B cell (primary cell): ENCODE measurements at regions not wholly inside any gene's neighbourhood (a gene's known extent, or its start where the extent isn't known, plus 50 kb on each side); places are given as distances from the start of the nearest gene placed in this dataset.

Experiments
- ATAC-seq: fragments of 200-7000 bp; cut with Tn5 transposase; one replicate; pipeline ENCODE4 v1.10.0; 2021; ENCODE audit warnings: low read depth, mild to moderate bottlenecking, moderate number of reproducible peaks, moderate library complexity
- CTCF ChIA-PET: fragments of 350-600 bp; sonication (Branson Sonifier 250); formaldehyde crosslinking; loops from one replicate; lab custom pipeline; 2021; ENCODE audit warnings: antibody characterized with exemption, inconsistent platforms; lab: Charles Lee
- POLR2A ChIA-PET: fragments of 350-600 bp; sonication (Branson Sonifier 250); formaldehyde crosslinking; loops from one replicate; lab custom pipeline; 2021; ENCODE audit warnings: antibody characterized with exemption; lab: Charles Lee
- DNase-seq: peaks from one replicate; pipeline ENCODE4 v3.0.0; 2013
- H2AFZ ChIP-seq: 2 replicates; pipeline ENCODE4 v1.6.1; 2012; ENCODE audit warnings: mild to moderate bottlenecking, low read depth, low read length; ENCODE audit not compliant: insufficient read depth, poor library complexity, severe bottlenecking
- H3K27ac ChIP-seq, 2 donors: 1 replicate in 1 of 2; 2 replicates in 1 of 2; pipeline ENCODE4 v1.5.1; 2012 to 2013; ENCODE audit warnings: low read length in 2 of 2, mild to moderate bottlenecking in 2 of 2, moderate library complexity in 1 of 2
- H3K27me3 ChIP-seq, 4 experiments: fragments of 200-600 bp in 1 of 4; sonication (generic) in 1 of 4; replicated peaks in 1 of 4; 1 replicate in 2 of 4; 2 replicates in 2 of 4; pipeline versions ENCODE4 v1.6.1 to v1.7.0; 2013 to 2016; ENCODE audit warnings: low read length in 3 of 4, mild to moderate bottlenecking in 2 of 4, mixed read lengths in 1 of 4, moderate library complexity in 1 of 4; ENCODE audit not compliant: insufficient read depth in 4 of 4, control insufficient read depth in 3 of 4; ENCODE audit errors: control extremely low read depth in 1 of 4
- H3K36me3 ChIP-seq, 2 experiments: replicated peaks in 1 of 2; 1 replicate in 1 of 2; 2 replicates in 1 of 2; pipeline versions ENCODE4 v1.6.1 to v1.7.1; 2013; ENCODE audit warnings: low read length in 1 of 2; ENCODE audit not compliant: insufficient read depth in 2 of 2, control insufficient read depth in 1 of 2; ENCODE audit errors: control extremely low read depth in 1 of 2, extremely low read depth in 1 of 2
- H3K4me1 ChIP-seq, 2 donors: fragments of 200-600 bp in 1 of 2; sonication (generic) in 1 of 2; 1 replicate in 1 of 2; 2 replicates in 1 of 2; pipeline versions ENCODE4 v1.5.1 to v1.6.1; 2013 to 2017; ENCODE audit warnings: low read length in 2 of 2; ENCODE audit not compliant: control insufficient read depth in 2 of 2, insufficient read depth in 2 of 2
- H3K4me2 ChIP-seq: replicated peaks from 2 replicates; pipeline ENCODE3; 2012; ENCODE audit warnings: mild to moderate bottlenecking, low read depth, low read length; ENCODE audit not compliant: poor library complexity, severe bottlenecking
- H3K4me3 ChIP-seq, 5 experiments: fragments of 200-600 bp in 1 of 5; sonication (generic) in 1 of 5; 1 replicate in 3 of 5; 2 replicates in 2 of 5; pipeline versions ENCODE4 v1.5.1 to v1.7.0; 2011 to 2016; ENCODE audit warnings: low read length in 4 of 5, mild to moderate bottlenecking in 4 of 5, low read depth in 2 of 5, control low read depth in 1 of 5, moderate library complexity in 1 of 5; ENCODE audit not compliant: insufficient read depth in 1 of 5; ENCODE audit errors: control extremely low read depth in 1 of 5, extremely low read depth in 1 of 5
- H3K79me2 ChIP-seq: fragments of 200-600 bp; sonication (generic); one replicate; pipeline ENCODE4 v1.6.0; 2016; ENCODE audit warnings: low read length; ENCODE audit not compliant: control insufficient read depth, insufficient read depth
- H3K9ac ChIP-seq: fragments of 200-600 bp; sonication (generic); 2 replicates; pipeline ENCODE4 v1.6.1; 2017; ENCODE audit warnings: mild to moderate bottlenecking, low read length, moderate library complexity
- H3K9me3 ChIP-seq, 3 donors: one replicate each; pipeline versions ENCODE4 v1.6.1 to v1.7.1; 2013; ENCODE audit warnings: low read length in 2 of 3; ENCODE audit not compliant: control insufficient read depth in 2 of 3, insufficient read depth in 1 of 3; ENCODE audit errors: control extremely low read depth in 1 of 3
- H4K20me1 ChIP-seq: 2 replicates; pipeline ENCODE4 v1.6.0; 2012; ENCODE audit warnings: mild to moderate bottlenecking, low read length; ENCODE audit not compliant: insufficient read depth, control insufficient read depth, poor library complexity, severe bottlenecking
- H3K27ac Mint-ChIP-seq: one replicate; pipeline ENCODE4 v1.8.0; 2021; ENCODE audit warnings: mixed read lengths
- H3K27me3 Mint-ChIP-seq: one replicate; pipeline ENCODE4 v1.8.0; 2021; ENCODE audit warnings: mixed read lengths
- H3K4me1 Mint-ChIP-seq: one replicate; pipeline ENCODE4 v1.8.0; 2021; ENCODE audit warnings: mixed read lengths
- H3K4me3 Mint-ChIP-seq: one replicate; pipeline ENCODE4 v1.8.0; 2021; ENCODE audit warnings: mixed read lengths
- H3K9me3 Mint-ChIP-seq: one replicate; pipeline ENCODE4 v1.8.0; 2022; ENCODE audit warnings: mixed read lengths; ENCODE audit not compliant: insufficient read depth
- EZH2 ChIP-seq: IDR thresholded peaks from 2 replicates; pipeline ENCODE4 v1.6.1; 2012; ENCODE audit warnings: borderline replicate concordance, low read depth, mild to moderate bottlenecking, moderate library complexity, low read length; ENCODE audit not compliant: insufficient read depth, poor library complexity, severe bottlenecking
- WGBS: methylation state at CpG from one replicate; pipeline ENCODE4 v1.1.5; 2013; ENCODE audit warnings: missing lambda C conversion rate; ENCODE audit not compliant: insufficient coverage; 5-methylcytosine and 5-hydroxymethylcytosine counted together
- intact Hi-C: fragments of 100-400 bp; cut with micrococcal nuclease; formaldehyde crosslinking; loops from one replicate; pipeline ENCODE4 v1.10.0; 2022
- TF ChIP-seq, protein P1 (sequence below): fragments of 200-600 bp; IDR thresholded peaks from one replicate; pipeline ENCODE4 v1.8.0; 2022; ENCODE audit warnings: antibody characterized with exemption, mild to moderate bottlenecking

DNA sequence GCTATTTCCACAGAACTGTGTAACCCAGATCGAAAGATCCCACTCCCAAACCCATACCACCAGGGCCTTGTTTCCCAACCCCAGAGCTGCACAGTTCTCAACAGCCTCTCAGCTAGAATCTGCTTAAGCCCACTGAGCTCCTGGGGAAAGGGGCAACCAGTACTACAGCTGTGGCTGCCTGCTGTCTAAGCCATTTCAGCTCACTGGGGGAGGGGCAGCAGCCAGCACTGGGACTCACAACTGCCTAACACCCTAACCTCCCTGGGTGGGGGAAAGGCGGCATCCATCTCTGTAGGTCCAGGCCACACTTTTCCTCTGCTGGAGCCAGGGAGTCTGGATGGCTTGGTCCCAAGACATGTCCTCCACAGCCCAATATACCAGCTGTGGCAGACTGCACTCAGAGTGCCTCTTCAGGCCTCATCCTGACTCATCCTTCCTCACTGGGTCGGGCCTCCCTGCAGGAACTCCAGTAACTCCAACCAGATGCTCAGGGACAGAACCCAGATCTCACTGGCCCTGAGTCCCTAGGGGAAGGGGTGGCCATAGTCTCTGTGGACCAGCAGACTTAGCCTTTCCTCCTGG lies 241.4 kb downstream of the HINT1 start:
- Mint-ChIP-seq H3K27me3 (peaks cover 5% of the 10 kb centered on the region), H3K27ac (no peak overlapping the region), H3K9me3 (no peaks in the 10 kb centered on the region), H3K4me1 (no peaks in the 10 kb centered on the region), H3K4me3 (no peak overlapping the region)
- ChIA-PET POLR2A (no interaction called here), CTCF (no interaction called here)
- DNase-seq (no peak), ATAC-seq (no peak)
- 83% methylated on average over 3 of the region's 3 CpGs for WGBS
- intact Hi-C loops: no loop called here
- Histone ChIP-seq H3K9ac (no peak overlapping the region), H3K4me1 (no peaks in the 10 kb centered on the region), H3K79me2 (no peaks in the 10 kb centered on the region), H3K27ac (no peak overlapping the region), H3K9me3 (no peaks in the 10 kb centered on the region), H3K27me3 (no peaks in the 10 kb centered on the region), H3K36me3 (no peaks in the 10 kb centered on the region), H2AFZ (no peak overlapping the region), H4K20me1 (no peaks in the 10 kb centered on the region), H3K4me3 (no peak overlapping the region), H3K4me2 (no peak overlapping the region)
- TF ChIP-seq, protein P1, sequence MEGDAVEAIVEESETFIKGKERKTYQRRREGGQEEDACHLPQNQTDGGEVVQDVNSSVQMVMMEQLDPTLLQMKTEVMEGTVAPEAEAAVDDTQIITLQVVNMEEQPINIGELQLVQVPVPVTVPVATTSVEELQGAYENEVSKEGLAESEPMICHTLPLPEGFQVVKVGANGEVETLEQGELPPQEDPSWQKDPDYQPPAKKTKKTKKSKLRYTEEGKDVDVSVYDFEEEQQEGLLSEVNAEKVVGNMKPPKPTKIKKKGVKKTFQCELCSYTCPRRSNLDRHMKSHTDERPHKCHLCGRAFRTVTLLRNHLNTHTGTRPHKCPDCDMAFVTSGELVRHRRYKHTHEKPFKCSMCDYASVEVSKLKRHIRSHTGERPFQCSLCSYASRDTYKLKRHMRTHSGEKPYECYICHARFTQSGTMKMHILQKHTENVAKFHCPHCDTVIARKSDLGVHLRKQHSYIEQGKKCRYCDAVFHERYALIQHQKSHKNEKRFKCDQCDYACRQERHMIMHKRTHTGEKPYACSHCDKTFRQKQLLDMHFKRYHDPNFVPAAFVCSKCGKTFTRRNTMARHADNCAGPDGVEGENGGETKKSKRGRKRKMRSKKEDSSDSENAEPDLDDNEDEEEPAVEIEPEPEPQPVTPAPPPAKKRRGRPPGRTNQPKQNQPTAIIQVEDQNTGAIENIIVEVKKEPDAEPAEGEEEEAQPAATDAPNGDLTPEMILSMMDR: no peak
- TF ChIP-seq EZH2: no peak

DNA sequence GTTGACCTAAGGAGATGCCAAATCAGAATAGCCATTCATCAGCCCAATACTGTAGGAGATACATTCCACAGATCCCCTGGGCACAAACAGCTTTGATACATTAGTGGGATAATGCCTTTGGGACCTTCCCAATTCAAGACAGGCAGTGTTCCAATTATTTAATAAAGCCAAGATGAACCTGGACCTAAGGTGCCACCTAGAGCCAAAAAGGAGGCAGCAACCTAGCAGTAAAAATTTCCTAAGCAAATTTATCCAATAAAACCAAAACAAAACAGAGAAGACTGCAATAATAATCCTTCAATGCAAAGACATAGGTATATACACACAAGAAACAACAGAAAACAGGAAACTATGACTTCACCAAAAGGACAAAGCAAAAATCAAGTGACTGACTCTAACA lies 253.0 kb downstream of the HINT1 start:
- Histone ChIP-seq H3K79me2 (no peaks in the 10 kb centered on the region), H3K36me3 (no peaks in the 10 kb centered on the region), H2AFZ (no peak overlapping the region), H3K9me3 (no peaks in the 10 kb centered on the region), H4K20me1 (no peaks in the 10 kb centered on the region), H3K4me1 (no peaks in the 10 kb centered on the region), H3K27ac (no peak overlapping the region), H3K9ac (no peak overlapping the region), H3K4me3 (no peak overlapping the region), H3K4me2 (no peak overlapping the region), H3K27me3 (no peaks in the 10 kb centered on the region)
- DNase-seq (no peak), ATAC-seq (no peak)
- intact Hi-C loops: no loop called here
- ChIA-PET POLR2A (no interaction called here), CTCF (no interaction called here)
- Mint-ChIP-seq H3K4me3 (no peak overlapping the region), H3K4me1 (no peaks in the 10 kb centered on the region), H3K27me3 (peaks cover 9% of the 10 kb centered on the region), H3K27ac (no peak overlapping the region), H3K9me3 (peaks cover 2% of the 10 kb centered on the region)
- TF ChIP-seq, protein P1: no peak
- TF ChIP-seq EZH2: no peak
